OCI-LY7 (cell line): ENCODE measurements at regions not wholly inside any gene's neighbourhood (a gene's known extent, or its start where the extent isn't known, plus 50 kb on each side); places are given as distances from the start of the nearest gene placed in this dataset.
"Not testable (repeated sequence)": the region's sequence is repeated elsewhere in the genome, so short reads cannot be mapped to it uniquely, and the experiment has no call there.

Experiments
- EZH2phosphoT487 ChIP-seq: fragments of 200-600 bp; sonication (generic); IDR thresholded peaks from 2 replicates; pipeline ENCODE4 v1.6.1; 2018; ENCODE audit warnings: low read depth, borderline replicate concordance, mild to moderate bottlenecking, mixed run types, antibody characterized with exemption, low read length, moderate library complexity, mixed read lengths
- TF ChIP-seq, protein P1 (sequence below): fragments of 200-600 bp; sonication (generic); conservative IDR thresholded peaks from 2 replicates; pipeline ENCODE4 v1.5.1; 2014; ENCODE audit warnings: mild to moderate bottlenecking, antibody characterized with exemption, low read length, moderate library complexity, mixed read lengths

DNA sequence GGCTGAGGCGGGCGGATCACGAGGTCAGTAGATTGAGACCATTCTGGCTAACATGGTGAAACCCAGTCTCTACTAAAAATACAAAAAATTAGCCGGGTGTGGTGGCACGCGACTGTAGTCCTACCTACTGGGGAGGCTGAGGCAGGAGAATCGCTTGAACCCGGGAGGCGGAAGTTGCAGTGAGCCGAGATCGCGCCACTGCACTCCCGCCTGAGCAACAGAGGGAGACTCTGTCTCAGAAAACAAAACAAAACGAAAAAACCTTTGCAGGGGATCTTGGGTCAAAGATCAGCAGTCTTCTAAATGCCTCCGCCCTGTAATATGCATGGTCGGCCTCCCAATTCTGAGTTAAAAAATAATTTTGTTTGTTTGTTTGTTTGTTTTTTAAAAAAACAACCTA, 340.9 kb upstream of the PRKCQ start:
- TF ChIP-seq, protein P1, sequence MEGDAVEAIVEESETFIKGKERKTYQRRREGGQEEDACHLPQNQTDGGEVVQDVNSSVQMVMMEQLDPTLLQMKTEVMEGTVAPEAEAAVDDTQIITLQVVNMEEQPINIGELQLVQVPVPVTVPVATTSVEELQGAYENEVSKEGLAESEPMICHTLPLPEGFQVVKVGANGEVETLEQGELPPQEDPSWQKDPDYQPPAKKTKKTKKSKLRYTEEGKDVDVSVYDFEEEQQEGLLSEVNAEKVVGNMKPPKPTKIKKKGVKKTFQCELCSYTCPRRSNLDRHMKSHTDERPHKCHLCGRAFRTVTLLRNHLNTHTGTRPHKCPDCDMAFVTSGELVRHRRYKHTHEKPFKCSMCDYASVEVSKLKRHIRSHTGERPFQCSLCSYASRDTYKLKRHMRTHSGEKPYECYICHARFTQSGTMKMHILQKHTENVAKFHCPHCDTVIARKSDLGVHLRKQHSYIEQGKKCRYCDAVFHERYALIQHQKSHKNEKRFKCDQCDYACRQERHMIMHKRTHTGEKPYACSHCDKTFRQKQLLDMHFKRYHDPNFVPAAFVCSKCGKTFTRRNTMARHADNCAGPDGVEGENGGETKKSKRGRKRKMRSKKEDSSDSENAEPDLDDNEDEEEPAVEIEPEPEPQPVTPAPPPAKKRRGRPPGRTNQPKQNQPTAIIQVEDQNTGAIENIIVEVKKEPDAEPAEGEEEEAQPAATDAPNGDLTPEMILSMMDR: not testable (repeated sequence)
- TF ChIP-seq EZH2phosphoT487: not testable (repeated sequence)
